ENCODE measurements at regions not wholly inside any gene's neighbourhood (a gene's known extent, or its start where the extent isn't known, plus 50 kb on each side); places are given as distances from the start of the nearest gene placed in this dataset.

GRCh38 chr18:25587545-25587944, 235.6 kb upstream of the ZNF521 start:
- no TSS peak for BruUV-seq (replicated peaks)
- Histone ChIP-seq H3K4me1 (no peaks in the 10 kb centered on the region), H3K4me3 (ENCODE audit: low read depth, low read length) (no peak overlapping the region), H3K27me3 (replicated peaks; ENCODE audit: control insufficient read depth, insufficient read depth, low read length) (no peaks in the 10 kb centered on the region), H3K9me3 (no peaks in the 10 kb centered on the region), H3K36me3 (ENCODE audit: control insufficient read depth, insufficient read depth, low read length) (no peaks in the 10 kb centered on the region)
- no peak overlapping the region for H3K4me3 Mint-ChIP-seq (ENCODE audit: unreplicated experiment)
- H3K4me1 Mint-ChIP-seq (ENCODE audit: low read depth, unreplicated experiment) = no peaks in the 10 kb centered on the region
- POLR2A ChIA-PET = no interaction called here
- H3K36me3 Mint-ChIP-seq (ENCODE audit: insufficient read depth, unreplicated experiment) = no peaks in the 10 kb centered on the region
- no peaks in the 10 kb centered on the region for H3K27me3 Mint-ChIP-seq (ENCODE audit: insufficient read depth, unreplicated experiment)
- H3K27ac Mint-ChIP-seq (ENCODE audit: unreplicated experiment) = no peak overlapping the region
- CTCF ChIA-PET = no interaction called here
- no peak for DNase-seq
- no peaks in the 10 kb centered on the region for H3K9me3 Mint-ChIP-seq (ENCODE audit: unreplicated experiment)
- TF ChIP-seq CTCF (IDR thresholded peaks at IDR 0.05; ENCODE audit: insufficient read depth in 1 of 2, low read depth in 1 of 2, low read length in 1 of 2, severe bottlenecking in 1 of 2, unreplicated experiment in 1 of 2) = no peak
- intact Hi-C loops (cut with micrococcal nuclease; ENCODE audit: unreplicated experiment) = no loop called here

- Mint-ChIP-seq H3K27ac (ENCODE audit: unreplicated experiment) (no peak overlapping the region), H3K9me3 (ENCODE audit: unreplicated experiment) (no peaks in the 10 kb centered on the region), H3K27me3 (ENCODE audit: insufficient read depth, unreplicated experiment) (no peaks in the 10 kb centered on the region), H3K4me1 (ENCODE audit: low read depth, unreplicated experiment) (no peaks in the 10 kb centered on the region), H3K4me3 (ENCODE audit: unreplicated experiment) (no peak overlapping the region), H3K36me3 (ENCODE audit: insufficient read depth, unreplicated experiment) (no peaks in the 10 kb centered on the region)
- POLR2A ChIA-PET = no interaction called here
- Histone ChIP-seq H3K4me1 (no peaks in the 10 kb centered on the region), H3K9me3 (no peaks in the 10 kb centered on the region), H3K27me3 (replicated peaks; ENCODE audit: control insufficient read depth, insufficient read depth, low read length) (no peaks in the 10 kb centered on the region), H3K36me3 (ENCODE audit: control insufficient read depth, insufficient read depth, low read length) (no peaks in the 10 kb centered on the region), H3K4me3 (ENCODE audit: low read depth, low read length) (no peak overlapping the region)
- CTCF ChIA-PET = no interaction called here
- DNase-seq = no peak
- BruUV-seq (replicated peaks) = no TSS peak
- no peak for TF ChIP-seq CTCF (IDR thresholded peaks at IDR 0.05; ENCODE audit: insufficient read depth in 1 of 2, low read depth in 1 of 2, low read length in 1 of 2, severe bottlenecking in 1 of 2, unreplicated experiment in 1 of 2)
- intact Hi-C loops (cut with micrococcal nuclease; ENCODE audit: unreplicated experiment) = no loop called here
These were observed 217.0 kb upstream of the ZNF521 start for GRCh38 chr18:25568986-25569385.

GRCh38 chr18:25563816-25564683, 212.1 kb upstream of the ZNF521 start:
- no peak for TF ChIP-seq CTCF (IDR thresholded peaks at IDR 0.05; ENCODE audit: insufficient read depth in 1 of 2, low read depth in 1 of 2, low read length in 1 of 2, severe bottlenecking in 1 of 2, unreplicated experiment in 1 of 2)
- ChIA-PET CTCF (no interaction called here), POLR2A (no interaction called here)
- no peak for DNase-seq
- Mint-ChIP-seq H3K27ac (ENCODE audit: unreplicated experiment) (no peak overlapping the region), H3K4me3 (ENCODE audit: unreplicated experiment) (no peak overlapping the region), H3K36me3 (ENCODE audit: insufficient read depth, unreplicated experiment) (no peaks in the 10 kb centered on the region), H3K4me1 (ENCODE audit: low read depth, unreplicated experiment) (no peaks in the 10 kb centered on the region), H3K27me3 (ENCODE audit: insufficient read depth, unreplicated experiment) (no peaks in the 10 kb centered on the region), H3K9me3 (ENCODE audit: unreplicated experiment) (no peaks in the 10 kb centered on the region)
- Histone ChIP-seq H3K27me3 (replicated peaks; ENCODE audit: control insufficient read depth, insufficient read depth, low read length) (no peaks in the 10 kb centered on the region), H3K36me3 (ENCODE audit: control insufficient read depth, insufficient read depth, low read length) (no peaks in the 10 kb centered on the region), H3K9me3 (no peaks in the 10 kb centered on the region), H3K4me1 (no peaks in the 10 kb centered on the region), H3K4me3 (ENCODE audit: low read depth, low read length) (no peak overlapping the region)
- no TSS peak for BruUV-seq (replicated peaks)
- intact Hi-C loops (cut with micrococcal nuclease; ENCODE audit: unreplicated experiment) = no loop called here
